GM21390 (cell line): ENCODE measurements at regions not wholly inside any gene's neighbourhood (a gene's known extent, or its start where the extent isn't known, plus 50 kb on each side); places are given as distances from the start of the nearest gene placed in this dataset.
"Not testable (repeated sequence)": the region's sequence is repeated elsewhere in the genome, so short reads cannot be mapped to it uniquely, and the experiment has no call there.

Source experiments
- ATAC-seq: cut with Tn5 transposase; IDR thresholded peaks from one replicate; pipeline ENCODE4 v1.9.1; 2021; ENCODE audit not compliant: unreplicated experiment

GRCh38 chr5:41995193-41995592, 70.1 kb downstream of the FBXO4 start:
- no peak for ATAC-seq

DNA sequence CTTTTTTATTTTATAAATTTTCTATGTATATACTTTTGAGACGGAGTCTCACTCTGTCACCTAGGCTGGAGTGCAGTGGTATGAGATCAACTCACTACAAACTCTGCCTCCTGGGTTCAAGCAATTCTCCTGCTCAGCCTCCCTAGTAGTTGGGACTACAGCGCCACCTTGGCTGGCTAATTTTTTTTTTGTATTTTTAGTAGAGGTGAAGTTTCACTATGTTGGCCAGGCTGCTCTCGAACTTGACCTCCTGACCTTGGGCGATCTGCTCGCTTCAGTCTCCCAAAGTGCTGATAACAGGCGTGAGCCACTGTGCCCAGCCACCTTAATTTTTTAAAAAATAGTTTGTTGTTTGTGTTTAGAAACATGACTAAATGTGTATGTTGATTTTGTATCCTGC, 76.6 kb downstream of the FBXO4 start:
- no peak for ATAC-seq

DNA sequence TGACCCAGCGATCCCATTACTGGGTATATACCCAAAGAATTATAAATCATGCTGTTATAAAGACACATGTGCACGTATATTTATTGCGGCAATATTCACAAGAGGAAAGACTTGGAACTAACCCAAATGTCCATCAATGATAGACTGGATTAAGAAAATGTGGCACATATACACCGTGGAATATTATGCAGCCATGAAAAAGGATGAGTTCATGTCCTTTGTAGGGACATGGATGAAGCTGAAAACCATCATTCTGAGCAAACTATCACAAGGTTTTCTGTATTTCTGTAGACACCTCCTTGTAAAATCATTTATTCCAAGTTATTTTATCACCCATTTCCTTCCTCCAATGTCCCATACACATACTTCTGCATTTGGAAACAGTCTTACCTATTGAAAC, 78.8 kb downstream of the FBXO4 start:
- not testable (repeated sequence) for ATAC-seq

DNA sequence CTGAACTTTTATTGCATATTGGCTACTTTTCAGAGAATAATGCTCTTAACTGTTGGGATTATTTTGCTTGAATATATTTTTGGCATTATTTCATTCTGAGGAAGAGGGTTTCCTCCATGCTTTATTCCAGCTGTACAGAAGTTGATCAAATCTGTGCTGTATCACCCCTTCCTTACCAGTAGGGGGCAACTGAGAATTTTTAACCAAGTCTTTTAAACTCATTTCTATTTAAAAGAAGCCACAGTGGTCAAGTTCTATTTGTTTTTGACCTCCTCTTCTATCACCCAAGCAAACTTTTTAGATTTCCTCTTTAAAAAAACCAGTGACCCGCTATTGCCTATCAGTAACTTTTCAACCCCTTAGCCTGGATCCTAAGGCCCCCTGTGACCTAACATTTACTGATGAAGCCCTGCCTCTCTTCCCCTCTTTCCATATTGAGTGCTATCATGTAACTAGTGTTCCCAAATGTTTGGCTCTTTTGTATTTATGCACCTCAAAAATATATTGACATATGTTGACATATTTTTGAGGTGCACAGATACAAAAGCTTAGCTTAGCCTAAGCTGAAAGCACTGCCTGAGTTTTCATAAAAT, 80.6 kb downstream of the FBXO4 start:
- peak; percentile 82 for ATAC-seq

DNA sequence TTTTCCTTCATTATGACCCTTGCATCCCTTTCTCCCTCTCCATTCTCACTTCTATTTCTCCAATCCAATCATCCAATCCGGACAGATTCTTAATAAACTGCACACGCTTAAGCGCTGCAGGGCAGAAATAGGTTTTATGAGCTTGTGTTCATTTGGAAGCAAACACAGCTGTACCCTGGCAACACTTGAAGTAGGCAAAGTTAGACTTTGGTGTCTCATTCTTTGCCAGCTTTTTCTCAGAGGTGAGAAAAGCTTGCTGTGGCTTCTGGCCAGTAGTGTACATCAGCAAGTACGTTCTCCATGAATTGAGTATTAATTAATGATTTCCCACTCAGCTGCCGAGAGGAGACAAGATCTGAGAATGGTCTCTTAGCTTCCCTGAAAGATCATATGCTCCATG, 88.5 kb downstream of the FBXO4 start:
- ATAC-seq: no peak

DNA sequence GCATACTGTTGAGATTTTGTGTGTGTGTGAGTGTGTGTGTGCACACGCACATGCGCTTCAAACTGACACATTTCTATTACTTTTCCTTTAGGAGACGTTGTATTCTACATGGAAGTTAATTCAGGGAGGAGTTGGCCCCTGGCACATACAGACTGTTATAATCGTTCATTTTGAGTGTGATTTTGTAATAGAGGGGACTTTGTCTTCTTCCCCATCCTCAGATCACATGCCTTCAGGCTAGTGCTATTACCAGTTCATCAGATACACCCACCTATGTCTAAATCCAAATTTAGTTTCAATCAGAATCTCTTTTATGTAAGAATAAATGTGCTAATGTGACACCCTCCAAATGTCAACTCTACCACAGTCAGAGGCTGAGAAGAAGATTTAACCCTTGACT, 90.2 kb downstream of the FBXO4 start:
- no peak for ATAC-seq

- ATAC-seq: no peak
These were observed 90.6 kb downstream of the FBXO4 start for GRCh38 chr5:42015681-42016080.

DNA sequence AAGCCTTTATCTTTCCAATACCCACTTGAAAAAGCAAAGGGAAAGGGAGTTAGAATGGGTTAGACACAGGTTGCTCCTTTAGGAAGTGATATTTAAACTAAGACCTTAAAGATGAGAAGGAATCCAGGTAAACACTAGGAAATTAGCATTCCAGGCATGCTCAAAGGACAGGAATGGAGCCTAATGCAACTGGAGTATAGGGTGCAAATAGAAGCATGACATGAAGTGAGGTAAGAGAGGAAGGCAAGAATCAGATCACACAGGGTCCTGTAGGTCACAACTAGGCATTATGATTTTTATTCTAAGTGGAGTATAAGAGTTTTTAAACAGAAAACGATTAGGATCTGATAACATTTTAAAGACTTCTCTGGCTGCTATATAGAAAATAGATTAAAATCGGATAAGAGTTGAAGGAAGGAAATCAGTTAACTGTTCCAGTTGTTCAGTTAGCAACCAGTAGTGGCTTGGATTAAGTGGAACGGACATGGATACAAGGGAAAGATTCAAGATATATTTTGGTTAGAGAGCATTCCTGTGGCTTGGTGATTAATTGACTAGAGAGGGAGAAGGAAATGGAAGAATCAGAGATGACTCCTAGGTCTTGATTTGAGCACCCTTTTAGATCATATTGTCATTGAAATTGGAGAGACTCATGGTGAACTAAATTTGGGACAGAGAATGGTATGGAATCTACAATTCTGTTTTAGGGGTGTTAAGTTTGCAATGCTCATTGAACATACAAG, 95.9 kb downstream of the FBXO4 start:
- no peak for ATAC-seq

DNA sequence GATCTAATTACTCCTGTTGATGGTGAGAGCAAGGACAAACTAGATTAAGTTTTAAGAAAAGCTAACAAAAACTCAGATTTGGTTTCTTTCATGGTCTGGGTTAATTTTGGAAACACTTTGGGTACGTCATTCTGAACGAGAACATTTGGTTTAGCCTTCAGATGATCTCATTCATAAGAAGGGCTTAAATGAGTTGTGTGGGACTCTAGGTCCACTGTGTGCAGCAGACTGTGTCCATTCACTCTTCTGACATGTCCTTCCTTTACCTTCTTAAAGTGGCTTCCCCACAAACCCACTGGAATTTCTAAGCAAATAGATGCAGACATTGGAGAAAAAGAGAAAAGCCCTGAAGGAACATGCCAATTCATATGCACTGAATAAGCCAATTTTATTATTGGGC, 96.8 kb downstream of the FBXO4 start:
- ATAC-seq: no peak

GRCh38 chr5:42022383-42022972, 97.4 kb downstream of the FBXO4 start:
- ATAC-seq: no peak

GRCh38 chr5:42026446-42026845, 101.4 kb downstream of the FBXO4 start:
- ATAC-seq: no peak

DNA sequence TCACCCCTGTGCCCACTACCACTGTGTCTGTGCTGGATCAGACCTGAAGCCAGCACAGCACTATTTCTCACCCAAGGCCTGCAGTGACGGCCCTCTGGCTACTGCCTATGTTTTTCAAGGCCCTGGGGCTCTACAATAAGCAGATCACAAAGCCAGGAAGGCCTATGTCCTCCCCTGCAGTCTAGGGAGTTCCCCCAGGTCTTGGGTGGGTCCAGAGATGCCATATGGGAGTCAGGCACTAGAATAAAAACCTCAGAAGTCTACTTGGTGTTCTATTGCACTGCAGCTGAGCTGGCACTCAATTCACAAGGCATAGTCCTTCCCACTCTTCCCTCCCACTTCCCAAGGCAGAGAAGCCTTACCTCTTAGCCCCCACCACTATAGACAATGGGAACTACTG, 107.1 kb downstream of the FBXO4 start:
- ATAC-seq: no peak

- ATAC-seq: no peak
These were observed 110.4 kb downstream of the FBXO4 start for GRCh38 chr5:42035526-42035925.

DNA sequence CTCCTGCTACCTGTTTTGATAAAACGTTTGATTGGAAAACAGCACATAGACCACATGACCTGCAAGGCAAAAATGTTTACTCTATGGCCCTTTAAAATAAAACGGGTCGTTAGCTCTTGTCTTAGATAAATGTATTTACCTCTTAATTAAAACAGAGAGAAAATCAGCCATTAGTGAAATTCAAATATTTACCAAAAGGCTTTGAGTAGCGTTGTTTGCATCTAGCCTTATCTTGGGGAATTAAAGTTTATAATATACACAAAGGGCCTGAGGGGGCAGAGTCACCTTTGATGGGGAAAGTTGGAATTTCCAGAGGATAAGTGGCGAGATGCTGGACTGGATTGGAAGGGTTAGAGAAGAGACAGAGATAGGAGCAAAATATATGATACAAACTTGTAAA, 111.3 kb downstream of the FBXO4 start:
- no peak for ATAC-seq

GRCh38 chr5:42037379-42037932, 112.4 kb downstream of the FBXO4 start:
- ATAC-seq: no peak

GRCh38 chr5:42043400-42043799, 118.3 kb downstream of the FBXO4 start:
- ATAC-seq: no peak

DNA sequence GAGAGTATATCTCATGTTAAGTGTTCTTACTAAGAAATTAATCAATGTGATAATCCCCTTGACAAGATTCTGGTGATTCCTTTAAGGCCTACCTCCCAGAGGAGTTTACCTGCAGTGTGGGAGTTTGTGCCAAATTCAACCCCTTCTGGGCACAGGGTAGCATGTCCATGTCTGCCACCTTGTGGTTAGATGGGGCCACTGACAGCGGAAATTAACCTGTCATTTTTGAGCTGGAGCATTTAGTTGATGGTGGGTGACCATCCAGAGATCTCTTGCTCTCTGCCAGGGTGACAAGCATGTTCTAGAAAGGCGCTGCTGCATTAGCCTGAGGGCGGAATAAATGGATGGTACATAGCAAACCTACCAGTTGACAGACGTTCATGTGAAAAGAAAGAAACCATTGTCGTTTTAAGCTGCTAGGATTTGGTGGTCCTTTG, 132.2 kb downstream of the FBXO4 start:
- peak; percentile 94 for ATAC-seq

- no peak for ATAC-seq
These were observed 134.2 kb downstream of the FBXO4 start for GRCh38 chr5:42059291-42059690.

GRCh38 chr5:42059778-42060464, 134.8 kb downstream of the FBXO4 start:
- ATAC-seq: no peak

GRCh38 chr5:42061121-42061520, 136.0 kb downstream of the FBXO4 start:
- no peak for ATAC-seq

DNA sequence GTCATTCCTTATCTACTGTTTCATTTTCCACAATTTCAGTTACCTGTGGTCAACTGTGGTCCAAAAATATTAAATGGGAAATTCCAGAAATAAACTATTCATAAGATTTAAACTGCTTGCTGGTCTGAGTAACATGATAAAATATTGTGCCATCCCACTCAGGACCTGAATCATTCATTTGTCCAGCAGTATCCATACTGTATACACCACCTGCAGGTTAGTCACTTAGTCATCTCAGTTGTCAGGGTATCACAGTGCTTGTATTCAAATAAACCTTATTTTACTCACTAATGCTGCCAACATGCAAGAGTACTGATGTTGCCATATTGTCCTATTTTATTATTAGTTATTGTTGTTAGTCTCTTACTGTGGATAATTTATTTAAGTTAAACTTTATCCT, 139.7 kb downstream of the FBXO4 start:
- ATAC-seq: no peak

GRCh38 chr5:42066131-42066530, 141.1 kb downstream of the FBXO4 start:
- no peak for ATAC-seq
